Hepatic stellate cell (primary cell): ENCODE measurements at regions not wholly inside any gene's neighbourhood (a gene's known extent, or its start where the extent isn't known, plus 50 kb on each side); places are given as distances from the start of the nearest gene placed in this dataset.
"Not testable (repeated sequence)": the region's sequence is repeated elsewhere in the genome, so short reads cannot be mapped to it uniquely, and the experiment has no call there.

Source experiments
- DNase-seq: peaks from one replicate; pipeline ENCODE4 v3.0.0; 2011; ENCODE audit warnings: low spot score

- no peak for DNase-seq
Measured at GRCh38 chr17:62322313-62322712, 58.0 kb upstream of the EFCAB3 start.

- no peak for DNase-seq
Measured at GRCh38 chr17:62321451-62321850, 58.9 kb upstream of the EFCAB3 start.

- DNase-seq = no peak
Measured at GRCh38 chr17:62319846-62320245, 60.5 kb upstream of the EFCAB3 start.

GRCh38 chr17:62309396-62309795 lies 71.0 kb upstream of the EFCAB3 start:
- no peak for DNase-seq

GRCh38 chr17:62307196-62307595 lies 73.2 kb upstream of the EFCAB3 start:
- no peak for DNase-seq

GRCh38 chr17:62303476-62303875 lies 76.9 kb upstream of the EFCAB3 start:
- DNase-seq = no peak

- DNase-seq = no peak
Measured at GRCh38 chr17:62300697-62301096, 79.7 kb upstream of the EFCAB3 start.

- not testable (repeated sequence) for DNase-seq
Measured at GRCh38 chr17:62275290-62275689, 105.1 kb upstream of the EFCAB3 start.

GRCh38 chr17:62268361-62268760 lies 112.0 kb upstream of the EFCAB3 start:
- DNase-seq = not testable (repeated sequence)

GRCh38 chr17:62264974-62265373 lies 115.4 kb upstream of the EFCAB3 start:
- DNase-seq = not testable (repeated sequence)

- not testable (repeated sequence) for DNase-seq
Measured at GRCh38 chr17:62255791-62256190, 124.6 kb upstream of the EFCAB3 start.

GRCh38 chr17:62242076-62242475 lies 138.3 kb upstream of the EFCAB3 start:
- DNase-seq = not testable (repeated sequence)

GRCh38 chr17:62239569-62239968 lies 140.8 kb upstream of the EFCAB3 start:
- not testable (repeated sequence) for DNase-seq

GRCh38 chr17:62238551-62239338 lies 141.6 kb upstream of the EFCAB3 start:
- DNase-seq = not testable (repeated sequence)

- not testable (repeated sequence) for DNase-seq
Measured at GRCh38 chr17:62233822-62234481, 146.4 kb upstream of the EFCAB3 start.

GRCh38 chr17:62231293-62231692 lies 149.1 kb upstream of the EFCAB3 start:
- not testable (repeated sequence) for DNase-seq

GRCh38 chr17:62226610-62227240 lies 153.6 kb upstream of the EFCAB3 start:
- DNase-seq = not testable (repeated sequence)

GRCh38 chr17:62223585-62223984 lies 156.8 kb upstream of the EFCAB3 start:
- DNase-seq = not testable (repeated sequence)

- no peak for DNase-seq
Measured at GRCh38 chr17:62219221-62219899, 154.3 kb upstream of the MED13 start.

GRCh38 chr17:62216847-62217246 lies 151.8 kb upstream of the MED13 start:
- no peak for DNase-seq

- not testable (repeated sequence) for DNase-seq
Measured at GRCh38 chr17:62215891-62216290, 150.8 kb upstream of the MED13 start.

GRCh38 chr17:62206550-62206949 lies 141.5 kb upstream of the MED13 start:
- DNase-seq = no peak
